Right lobe of liver (tissue), 6 donors: ENCODE measurements at regions not wholly inside any gene's neighbourhood (a gene's known extent, or its start where the extent isn't known, plus 50 kb on each side); places are given as distances from the start of the nearest gene placed in this dataset.

Experiments
- ATAC-seq, 4 donors: fragments of 200-7000 bp; cut with Tn5 transposase; one replicate each; pipeline ENCODE4 v1.9.1; 2020; ENCODE audit warnings: mild to moderate bottlenecking in 4 of 4, moderate library complexity in 4 of 4
- DNase-seq, 3 donors: peaks; one replicate each; pipeline ENCODE4 v3.0.0-alpha.2; 2020
- H3K27ac ChIP-seq, 3 donors: fragments of 200-600 bp; one replicate each; pipeline ENCODE4 v1.8.0; 2022
- H3K27me3 ChIP-seq, 2 donors: fragments of 200-600 bp; one replicate each; pipeline ENCODE4 v1.8.0; 2022
- H3K36me3 ChIP-seq, 4 donors: fragments of 200-600 bp; sonication (generic) in 1 of 4; one replicate each; pipeline versions ENCODE4 v1.5.1 to v1.8.0; 2017 to 2022; ENCODE audit warnings: control low read depth in 1 of 4
- H3K4me1 ChIP-seq, 4 donors: fragments of 200-600 bp; sonication (generic) in 1 of 4; one replicate each; pipeline versions ENCODE4 v1.5.1 to v1.8.0; 2017 to 2022; ENCODE audit warnings: control low read depth in 1 of 4
- H3K4me3 ChIP-seq, 3 donors: fragments of 200-600 bp; one replicate each; pipeline ENCODE4 v1.8.0; 2022
- H3K9me3 ChIP-seq, 4 donors: fragments of 200-600 bp; sonication (generic) in 1 of 4; one replicate each; pipeline versions ENCODE4 v1.5.1 to v1.8.0; 2017 to 2022; ENCODE audit warnings: control low read depth in 1 of 4
- POLR2A ChIP-seq: fragments of 450-650 bp; IDR thresholded peaks from one replicate; pipeline ENCODE4 v1.6.1; 2017; ENCODE audit warnings: antibody characterized with exemption, mild to moderate bottlenecking
- WGBS: methylation state at CpG from one replicate; pipeline ENCODE4 v1.1.6; 2018; ENCODE audit warnings: low coverage, low lambda C conversion rate; ENCODE audit not compliant: insufficient coverage; ENCODE audit errors: missing lambda C conversion rate; 5-methylcytosine and 5-hydroxymethylcytosine counted together
- intact Hi-C, 2 donors: fragments of 100-400 bp; cut with DNase I; formaldehyde crosslinking; loops; one replicate each; pipeline versions ENCODE4 v1.11.2 to v1.14.1; 2022
- TF ChIP-seq, protein P1 (sequence below), 4 donors: fragments of 200-600 bp in 3 of 4; fragments of 450-650 bp in 1 of 4; IDR thresholded peaks; one replicate each; pipeline versions ENCODE4 v1.5.1 to v1.8.0; 2016 to 2022; ENCODE audit warnings: antibody characterized with exemption in 4 of 4, mild to moderate bottlenecking in 2 of 4
- donor health status: DM: no; HTN: yes; CAD: no.
- donor health status: DM: no; HTN: no; CAD: no.
- donor health status: DM: no; HTN: no; CAD: no.
- donor health status: DM: no; HTN: yes; CAD: no.
- donor health status: DM: no; HTN: yes; CAD: no.

DNA sequence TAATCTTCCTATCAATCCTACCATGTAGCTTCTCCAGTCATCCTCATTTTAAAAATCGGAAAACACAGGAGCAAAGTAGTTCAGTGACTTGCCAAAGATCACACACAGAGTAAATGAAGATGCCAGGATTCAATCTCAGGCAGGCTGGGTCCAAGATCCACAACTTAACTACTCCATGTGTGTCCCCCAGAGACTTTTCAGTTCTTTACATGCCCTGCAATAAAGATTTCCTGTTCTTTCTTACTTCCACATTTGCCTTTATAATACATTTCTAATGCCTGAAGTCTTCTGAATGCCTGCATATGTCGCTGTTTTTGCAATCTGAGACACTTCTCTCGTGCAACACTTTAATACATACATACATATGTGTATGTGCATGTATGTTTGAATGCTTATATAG is 121.7 kb upstream of the MARCKS start:
- intact Hi-C loops: no loop called here
- Histone ChIP-seq H3K36me3 (no peaks in the 10 kb centered on the region), H3K27ac (peak overlapping the region in 1 of 3 donors; percentile 1), H3K9me3 (no peaks in the 10 kb centered on the region), H3K27me3 (no peaks in the 10 kb centered on the region), H3K4me1 (peaks cover 0 to 29% (median 0%) of the 10 kb centered on the region in 4 donors), H3K4me3 (no peak overlapping the region)
- DNase-seq (no peak), ATAC-seq (peak in 1 of 4 donors; percentile 19)
- TF ChIP-seq, protein P1, sequence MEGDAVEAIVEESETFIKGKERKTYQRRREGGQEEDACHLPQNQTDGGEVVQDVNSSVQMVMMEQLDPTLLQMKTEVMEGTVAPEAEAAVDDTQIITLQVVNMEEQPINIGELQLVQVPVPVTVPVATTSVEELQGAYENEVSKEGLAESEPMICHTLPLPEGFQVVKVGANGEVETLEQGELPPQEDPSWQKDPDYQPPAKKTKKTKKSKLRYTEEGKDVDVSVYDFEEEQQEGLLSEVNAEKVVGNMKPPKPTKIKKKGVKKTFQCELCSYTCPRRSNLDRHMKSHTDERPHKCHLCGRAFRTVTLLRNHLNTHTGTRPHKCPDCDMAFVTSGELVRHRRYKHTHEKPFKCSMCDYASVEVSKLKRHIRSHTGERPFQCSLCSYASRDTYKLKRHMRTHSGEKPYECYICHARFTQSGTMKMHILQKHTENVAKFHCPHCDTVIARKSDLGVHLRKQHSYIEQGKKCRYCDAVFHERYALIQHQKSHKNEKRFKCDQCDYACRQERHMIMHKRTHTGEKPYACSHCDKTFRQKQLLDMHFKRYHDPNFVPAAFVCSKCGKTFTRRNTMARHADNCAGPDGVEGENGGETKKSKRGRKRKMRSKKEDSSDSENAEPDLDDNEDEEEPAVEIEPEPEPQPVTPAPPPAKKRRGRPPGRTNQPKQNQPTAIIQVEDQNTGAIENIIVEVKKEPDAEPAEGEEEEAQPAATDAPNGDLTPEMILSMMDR (IDR thresholded peaks at IDR 0.05): no peak
- no peak for TF ChIP-seq POLR2A
- WGBS: 55% methylated on average over 3 of the region's 3 CpGs

DNA sequence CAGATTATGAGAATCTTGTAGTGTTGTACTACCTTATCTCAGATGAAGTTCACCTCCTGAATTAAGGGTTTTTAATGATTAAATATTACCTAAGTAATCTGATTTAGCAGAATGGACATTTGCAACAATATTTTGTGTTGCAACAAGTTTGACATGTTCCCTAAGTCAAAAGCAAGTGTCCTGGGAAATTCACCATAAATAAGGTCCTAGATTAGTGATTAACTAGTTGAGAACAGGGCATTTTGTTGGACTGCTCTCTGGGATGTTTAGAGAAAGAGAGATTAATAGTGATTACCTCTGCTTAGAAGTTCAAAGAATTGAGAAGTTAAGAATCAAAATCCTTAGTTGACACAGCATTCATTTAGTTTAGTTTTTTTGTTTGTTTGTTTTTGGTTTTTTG is 120.2 kb upstream of the MARCKS start:
- DNase-seq: no peak
- Histone ChIP-seq H3K9me3 (no peaks in the 10 kb centered on the region), H3K27ac (peak overlapping the region in 1 of 3 donors; percentile 65), H3K27me3 (no peaks in the 10 kb centered on the region), H3K36me3 (no peaks in the 10 kb centered on the region), H3K4me3 (no peak overlapping the region), H3K4me1 (peaks cover 0 to 29% (median 0%) of the 10 kb centered on the region in 4 donors)
- peak; percentile 50 to 92 (median 77) for ATAC-seq
- intact Hi-C loops: no loop called here
- TF ChIP-seq, protein P1 (IDR thresholded peaks at IDR 0.05): no peak
- no peak for TF ChIP-seq POLR2A

DNA sequence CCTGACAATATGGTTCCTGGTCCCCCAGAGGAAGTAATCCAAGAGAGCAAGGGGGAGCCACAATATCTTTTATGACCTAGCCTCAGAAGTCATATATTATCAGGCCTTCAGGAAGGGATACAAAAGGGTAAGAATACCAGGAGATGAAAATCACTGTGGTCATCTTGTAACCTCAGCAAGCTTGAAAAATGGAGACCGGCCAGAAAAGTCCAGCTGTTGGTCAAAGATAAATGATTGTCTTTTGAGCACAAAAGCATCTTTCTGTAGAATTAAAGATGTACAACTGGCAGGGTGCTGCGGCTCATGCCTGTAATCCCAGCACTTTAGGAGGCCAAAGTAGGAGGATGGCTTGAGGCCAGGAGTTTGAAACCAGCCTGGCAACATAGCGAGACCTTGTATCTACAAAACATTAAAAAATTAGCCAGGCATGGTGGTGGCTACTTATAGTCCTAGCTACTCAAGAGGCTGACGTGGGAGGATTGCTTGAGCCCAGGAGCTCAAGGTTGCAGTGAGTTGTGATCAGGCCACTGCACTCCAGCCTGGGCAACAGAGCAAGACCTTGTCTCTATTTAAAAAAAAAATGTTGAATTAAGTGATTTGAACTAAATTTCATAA is 118.0 kb upstream of the MARCKS start:
- DNase-seq (no peak), ATAC-seq (no peak)
- Histone ChIP-seq H3K4me1 (peaks cover 0 to 26% (median 0%) of the 10 kb centered on the region in 4 donors), H3K9me3 (no peaks in the 10 kb centered on the region), H3K27ac (no peak overlapping the region), H3K4me3 (no peak overlapping the region), H3K27me3 (no peaks in the 10 kb centered on the region), H3K36me3 (no peaks in the 10 kb centered on the region)
- 92% methylated on average over 3 of the region's 4 CpGs for WGBS
- no peak for TF ChIP-seq POLR2A
- TF ChIP-seq, protein P1 (IDR thresholded peaks at IDR 0.05): no peak
- intact Hi-C loops: no loop called here

DNA sequence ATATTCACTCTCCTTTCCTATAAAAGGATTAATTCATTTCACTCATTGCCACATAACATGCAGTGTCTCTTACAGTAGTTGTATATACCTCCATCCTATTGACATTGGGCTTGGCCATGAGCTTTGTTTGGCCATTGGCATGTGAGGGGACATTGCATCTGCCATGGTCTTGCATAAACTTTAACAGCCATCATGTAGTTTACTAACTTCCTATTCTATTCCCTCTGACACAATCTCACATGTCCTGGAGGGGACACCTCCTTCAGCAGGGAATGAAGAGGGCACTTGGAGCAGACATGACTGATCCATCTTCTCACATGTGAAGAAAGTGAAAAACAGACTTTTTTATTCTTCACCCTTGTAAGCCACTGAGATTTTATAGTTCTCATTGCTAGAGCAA is 115.5 kb upstream of the MARCKS start:
- H3K4me1 ChIP-seq: peaks cover 0 to 18% (median 0%) of the 10 kb centered on the region in 4 donors
- H3K9me3 ChIP-seq: no peaks in the 10 kb centered on the region
- no peaks in the 10 kb centered on the region for H3K27me3 ChIP-seq
- TF ChIP-seq POLR2A: no peak
- TF ChIP-seq, protein P1 (IDR thresholded peaks at IDR 0.05): no peak
- DNase-seq: no peak
- intact Hi-C loops: no loop called here
- no peak overlapping the region for H3K4me3 ChIP-seq
- ATAC-seq: no peak
- no peak overlapping the region for H3K27ac ChIP-seq
- H3K36me3 ChIP-seq: no peaks in the 10 kb centered on the region

DNA sequence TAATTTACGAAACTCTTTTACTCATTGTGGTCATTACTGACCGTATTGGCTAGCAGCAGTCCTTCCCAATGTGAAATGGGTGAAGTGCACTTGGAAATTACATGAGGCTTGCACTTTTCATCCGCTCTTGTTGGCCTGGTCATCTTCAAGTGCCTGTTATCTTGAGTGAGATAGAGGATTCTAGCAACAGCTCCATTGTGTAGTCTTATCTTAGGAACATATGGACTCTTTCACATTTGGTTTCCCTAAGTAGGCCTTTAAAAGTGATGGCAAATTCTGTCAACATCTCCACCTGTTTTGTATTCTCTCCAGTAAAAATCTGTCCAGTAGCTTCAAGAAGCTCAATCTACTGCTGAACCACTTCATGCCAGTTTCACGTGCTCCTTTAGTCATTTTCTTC is 114.8 kb upstream of the MARCKS start:
- H3K27ac ChIP-seq: no peak overlapping the region
- DNase-seq (no peak), ATAC-seq (no peak)
- 88% methylated on average over 4 of the region's 4 CpGs for WGBS
- no peaks in the 10 kb centered on the region for H3K9me3 ChIP-seq
- H3K36me3 ChIP-seq: no peaks in the 10 kb centered on the region
- H3K27me3 ChIP-seq: no peaks in the 10 kb centered on the region
- intact Hi-C loops: no loop called here
- H3K4me1 ChIP-seq: peaks cover 0 to 13% (median 0%) of the 10 kb centered on the region in 4 donors
- TF ChIP-seq, protein P1 (IDR thresholded peaks at IDR 0.05): no peak
- TF ChIP-seq POLR2A: no peak
- no peak overlapping the region for H3K4me3 ChIP-seq
